Heart left ventricle (tissue), 16 donors: ENCODE measurements at regions not wholly inside any gene's neighbourhood (a gene's known extent, or its start where the extent isn't known, plus 50 kb on each side); places are given as distances from the start of the nearest gene placed in this dataset.

ENCODE experiments used
- ATAC-seq, 4 donors: fragments of 200-7000 bp; cut with Tn5 transposase; one replicate each; pipeline ENCODE4 v1.9.1; 2020 to 2022; ENCODE audit warnings: moderate library complexity in 4 of 4, mild to moderate bottlenecking in 3 of 4, moderate number of reproducible peaks in 1 of 4
- DNase-seq, 5 donors: peaks; one replicate each; pipeline ENCODE4 v3.0.0-alpha.2; 2020
- H3K27ac ChIP-seq, 12 donors: fragments of 200-600 bp; sonication (generic) in 4 of 12; one replicate each; pipeline versions ENCODE4 v1.5.0 to v1.8.0; 2016 to 2022; ENCODE audit warnings: mild to moderate bottlenecking in 2 of 12
- H3K27me3 ChIP-seq, 9 donors: fragments of 200-600 bp; sonication (generic) in 2 of 9; one replicate each; pipeline versions ENCODE4 v1.5.1 to v1.8.0; 2016 to 2022; ENCODE audit warnings: mild to moderate bottlenecking in 3 of 9
- H3K36me3 ChIP-seq, 9 donors: fragments of 200-600 bp; sonication (generic) in 2 of 9; one replicate each; pipeline versions ENCODE4 v1.5.0 to v1.8.0; 2018 to 2022; ENCODE audit warnings: mild to moderate bottlenecking in 2 of 9
- H3K4me1 ChIP-seq, 12 donors: fragments of 200-600 bp; sonication (generic) in 4 of 12; one replicate each; pipeline versions ENCODE4 v1.5.0 to v1.8.0; 2016 to 2022; ENCODE audit warnings: mild to moderate bottlenecking in 3 of 12
- H3K4me3 ChIP-seq, 12 donors: fragments of 200-600 bp; sonication (generic) in 4 of 12; one replicate each; pipeline versions ENCODE4 v1.5.0 to v1.8.0; 2017 to 2022; ENCODE audit warnings: mild to moderate bottlenecking in 9 of 12, moderate library complexity in 4 of 12
- H3K9me3 ChIP-seq, 12 donors: fragments of 200-600 bp; sonication (generic) in 4 of 12; one replicate each; pipeline versions ENCODE4 v1.5.0 to v1.8.0; 2016 to 2022; ENCODE audit warnings: mild to moderate bottlenecking in 1 of 12
- POLR2A ChIP-seq, 2 donors: fragments of 450-650 bp; IDR thresholded peaks; one replicate each; pipeline ENCODE4 v1.6.1; 2017; ENCODE audit warnings: antibody characterized with exemption in 2 of 2, mild to moderate bottlenecking in 2 of 2, moderate library complexity in 2 of 2
- WGBS, 4 donors: extraction: QIAGEN DNeasy Blood & Tissue Kit in 2 of 4; methylation state at CpG; one replicate each; pipeline versions ENCODE4 v1.1.5 to v1.1.7; 2013 to 2018; 5-methylcytosine and 5-hydroxymethylcytosine counted together
- intact Hi-C, 10 donors: fragments of 100-400 bp; cut with DNase I; formaldehyde crosslinking; loops; one replicate each; pipeline versions ENCODE4 v1.11.1 to v1.14.2; 2022
- TF ChIP-seq, protein P1 (sequence below), 12 donors: fragments of 200-600 bp; sonication (generic) in 4 of 12; IDR thresholded peaks; one replicate each; pipeline versions ENCODE4 v1.5.0 to v1.8.0; 2018 to 2022; ENCODE audit warnings: antibody characterized with exemption in 12 of 12, mild to moderate bottlenecking in 5 of 12
- donor health status: ischemic (EF 13 %, LVEDD 7.1; RV severe dilation, severe dysfunction).
- donor health status: healthy with polysubstance abuse.
- donor health status: DM: no; HTN: yes; CAD: no.
- donor health status: DM: no; HTN: no; CAD: no.
- donor health status: ischemic (EF 25% LVEDD 6.9; RV normal size, moderate dysfunction).
- donor health status: ischemic (EF 25% LVEDD 5.7; RV mildly dilated, moderate dysfunction).
- donor health status: healthy.
- donor health status: DM: yes; HTN: yes; CAD: no.
- donor health status: ischemic (EF 35%, LVEDD 5.7; RV mildly dilated, moderate dysfunction).
- donor health status: nonischemic (EF 11% LVEDD 7.7; RV severe dilation, severe dysfunction).
- donor health status: DM: yes; HTN: yes; CAD: no.
- donor health status: PGD.
- donor health status: ischemic (EF 29% LVEDD 5.4; RV normal size, mild dysfunction).
- donor health status: nonischemic (EF 23%, LVEDD 6.1; RV moderate dilation, normal function).

DNA sequence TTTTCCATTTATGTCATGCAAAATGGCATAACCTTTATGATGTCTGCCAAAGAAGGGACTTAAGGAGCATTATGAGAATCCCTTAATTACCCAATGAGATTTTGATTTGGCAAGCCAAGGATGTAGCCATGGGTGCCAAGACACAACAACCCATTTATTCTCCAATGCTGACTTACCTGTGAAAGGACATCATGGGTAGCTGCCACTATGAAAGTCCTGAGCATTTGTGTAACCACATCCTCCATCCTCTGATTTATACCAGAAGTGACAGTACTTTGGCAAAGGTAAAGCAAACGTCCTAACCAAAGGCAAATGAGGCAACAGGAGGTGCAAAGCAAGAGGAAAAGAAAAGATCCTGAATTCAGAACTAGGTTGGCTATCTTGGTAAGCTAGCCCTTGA is 87.3 kb upstream of the EMCN start:
- ATAC-seq (no peak), DNase-seq (no peak)
- H3K4me3 ChIP-seq = no peak overlapping the region
- TF ChIP-seq, protein P1, sequence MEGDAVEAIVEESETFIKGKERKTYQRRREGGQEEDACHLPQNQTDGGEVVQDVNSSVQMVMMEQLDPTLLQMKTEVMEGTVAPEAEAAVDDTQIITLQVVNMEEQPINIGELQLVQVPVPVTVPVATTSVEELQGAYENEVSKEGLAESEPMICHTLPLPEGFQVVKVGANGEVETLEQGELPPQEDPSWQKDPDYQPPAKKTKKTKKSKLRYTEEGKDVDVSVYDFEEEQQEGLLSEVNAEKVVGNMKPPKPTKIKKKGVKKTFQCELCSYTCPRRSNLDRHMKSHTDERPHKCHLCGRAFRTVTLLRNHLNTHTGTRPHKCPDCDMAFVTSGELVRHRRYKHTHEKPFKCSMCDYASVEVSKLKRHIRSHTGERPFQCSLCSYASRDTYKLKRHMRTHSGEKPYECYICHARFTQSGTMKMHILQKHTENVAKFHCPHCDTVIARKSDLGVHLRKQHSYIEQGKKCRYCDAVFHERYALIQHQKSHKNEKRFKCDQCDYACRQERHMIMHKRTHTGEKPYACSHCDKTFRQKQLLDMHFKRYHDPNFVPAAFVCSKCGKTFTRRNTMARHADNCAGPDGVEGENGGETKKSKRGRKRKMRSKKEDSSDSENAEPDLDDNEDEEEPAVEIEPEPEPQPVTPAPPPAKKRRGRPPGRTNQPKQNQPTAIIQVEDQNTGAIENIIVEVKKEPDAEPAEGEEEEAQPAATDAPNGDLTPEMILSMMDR (IDR thresholded peaks at IDR 0.05) = no peak
- TF ChIP-seq POLR2A (IDR thresholded peaks at IDR 0.05) = no peak
- H3K27me3 ChIP-seq = no peaks in the 10 kb centered on the region
- no peaks in the 10 kb centered on the region for H3K36me3 ChIP-seq
- H3K27ac ChIP-seq = no peak overlapping the region
- 38 to 55% (median 44%) methylated on average over 1 of the region's 1 CpG for WGBS, 4 donors
- no peaks in the 10 kb centered on the region for H3K4me1 ChIP-seq
- no peaks in the 10 kb centered on the region for H3K9me3 ChIP-seq
- intact Hi-C loops = no loop called here

DNA sequence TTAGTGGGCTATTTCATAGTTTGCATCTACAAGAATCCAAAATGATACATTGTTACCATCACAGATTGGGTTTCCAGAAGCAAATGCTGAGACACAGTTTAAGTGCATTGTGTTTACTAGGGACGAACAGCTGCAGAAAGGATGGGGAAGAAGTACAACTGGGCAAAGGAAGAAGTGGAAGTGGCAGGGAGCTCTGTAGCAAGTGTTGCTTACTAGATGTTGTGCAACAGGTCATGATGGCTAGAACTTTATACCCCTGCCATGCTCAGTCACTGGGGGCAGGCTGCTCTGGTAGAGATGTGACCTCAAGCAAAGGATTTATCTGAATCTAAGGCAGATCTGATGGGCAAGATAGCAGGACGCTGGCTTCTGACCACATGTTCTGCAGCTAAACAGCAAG is 76.1 kb upstream of the EMCN start:
- H3K4me3 ChIP-seq = no peak overlapping the region
- H3K27me3 ChIP-seq = no peaks in the 10 kb centered on the region
- H3K27ac ChIP-seq = no peak overlapping the region
- intact Hi-C loops = loop anchor here in 2 of 10 donors (5.0 kb wide), 1 partner anchor 143 kb away; no protein-coding TSS in a partner anchor
- TF ChIP-seq POLR2A (IDR thresholded peaks at IDR 0.05) = no peak
- TF ChIP-seq, protein P1 (IDR thresholded peaks at IDR 0.05) = no peak
- no peaks in the 10 kb centered on the region for H3K9me3 ChIP-seq
- H3K4me1 ChIP-seq = peaks cover 0 to 13% (median 3%) of the 10 kb centered on the region in 12 donors
- no peak for DNase-seq
- no peak for ATAC-seq
- H3K36me3 ChIP-seq = no peaks in the 10 kb centered on the region
- WGBS, 4 donors = 40 to 84% (median 63%) methylated on average over 2 of the region's 2 CpGs

DNA sequence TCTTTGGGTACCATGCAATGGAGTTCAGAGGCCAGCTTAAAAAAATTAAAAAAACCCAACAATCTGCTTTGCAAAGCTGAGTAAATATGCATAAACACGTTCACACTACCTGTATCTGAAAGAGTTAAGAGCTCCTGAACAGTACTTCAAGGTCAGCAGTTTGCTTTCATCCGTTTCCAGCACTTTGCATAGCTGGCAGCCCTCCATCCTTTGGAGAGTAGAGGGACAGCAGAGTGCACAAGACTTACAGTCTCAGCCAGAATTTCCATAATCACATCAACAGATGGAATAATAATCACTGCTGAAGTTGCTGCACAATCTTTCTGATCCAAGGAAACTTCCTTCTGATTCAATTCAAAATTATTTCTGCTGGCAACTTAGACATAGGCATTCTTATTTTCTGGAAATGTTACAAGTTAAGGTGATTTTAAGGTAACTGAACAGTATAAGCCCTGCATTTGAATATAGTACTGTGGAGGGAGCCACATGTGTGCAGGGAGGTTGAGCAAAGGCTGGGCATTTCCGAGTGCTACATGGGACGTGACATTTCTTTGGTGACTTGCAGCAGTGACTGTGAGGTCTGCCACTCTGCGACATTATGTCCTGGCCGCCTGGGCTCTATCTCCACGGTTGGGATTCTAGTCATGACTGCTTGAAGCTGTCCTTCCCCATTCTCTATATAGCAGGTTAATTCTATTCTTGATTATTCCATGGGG is 73.5 kb upstream of the EMCN start:
- Histone ChIP-seq H3K27ac (peak overlapping the region in 1 of 12 donors; percentile 21), H3K27me3 (no peaks in the 10 kb centered on the region), H3K4me3 (no peak overlapping the region), H3K9me3 (no peaks in the 10 kb centered on the region), H3K36me3 (no peaks in the 10 kb centered on the region), H3K4me1 (peaks cover 0 to 13% (median 3%) of the 10 kb centered on the region in 12 donors)
- intact Hi-C loops = loop anchor here in 3 of 10 donors (2.0 to 5.0 kb wide), 2 partner anchors 145 to 146 kb away; no protein-coding TSS in a partner anchor
- ATAC-seq (peak; percentile 81 to 98 (median 84)), DNase-seq (peak; percentile 45 to 79 (median 68))
- TF ChIP-seq, protein P1 (IDR thresholded peaks at IDR 0.05) = no peak
- TF ChIP-seq POLR2A (IDR thresholded peaks at IDR 0.05) = no peak
- WGBS, 4 donors = 32 to 44% (median 38%) methylated on average over 7 of the region's 7 CpGs

DNA sequence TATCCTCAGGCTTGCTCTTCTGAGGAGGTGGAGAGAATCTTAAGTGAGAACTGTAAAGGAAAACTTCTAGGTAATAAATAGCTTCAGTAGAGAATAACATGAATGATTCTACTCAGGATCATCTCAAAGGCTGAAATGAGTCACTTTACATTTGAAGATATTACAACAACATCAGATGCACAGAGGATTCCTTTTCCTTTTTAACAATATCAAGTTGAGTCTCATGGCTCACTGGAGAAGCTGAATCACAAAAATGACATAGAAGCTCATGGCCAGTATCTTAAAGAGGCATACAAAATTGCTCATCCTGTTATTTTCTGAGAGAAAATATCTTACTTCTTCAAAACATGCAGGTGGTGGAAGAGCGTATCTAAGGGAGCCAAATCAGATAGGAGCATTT is 72.5 kb upstream of the EMCN start:
- no peaks in the 10 kb centered on the region for H3K9me3 ChIP-seq
- H3K4me3 ChIP-seq = no peak overlapping the region
- H3K27me3 ChIP-seq = no peaks in the 10 kb centered on the region
- 56 to 72% (median 67%) methylated on average over 1 of the region's 1 CpG for WGBS, 4 donors
- no peak for DNase-seq
- H3K4me1 ChIP-seq = peaks cover 0 to 13% (median 3%) of the 10 kb centered on the region in 12 donors
- no peak overlapping the region for H3K27ac ChIP-seq
- intact Hi-C loops = loop anchor here in 3 of 10 donors (2.0 to 5.0 kb wide), 2 partner anchors 146 to 147 kb away; no protein-coding TSS in a partner anchor
- no peaks in the 10 kb centered on the region for H3K36me3 ChIP-seq
- TF ChIP-seq, protein P1 (IDR thresholded peaks at IDR 0.05) = no peak
- TF ChIP-seq POLR2A (IDR thresholded peaks at IDR 0.05) = no peak
- ATAC-seq = no peak
